ENCODE measurements at regions not wholly inside any gene's neighbourhood (a gene's known extent, or its start where the extent isn't known, plus 50 kb on each side); places are given as distances from the start of the nearest gene placed in this dataset.

GRCh38 chr2:13104723-13105122, 388.0 kb downstream of the TRIB2 start:
- H3K27me3 ChIP-seq = no peaks in the 10 kb centered on the region
- H3K27ac ChIP-seq = no peak overlapping the region
- H3K9me3 ChIP-seq = no peaks in the 10 kb centered on the region
- H3K36me3 ChIP-seq = no peaks in the 10 kb centered on the region
- H3K4me1 ChIP-seq = no peaks in the 10 kb centered on the region
- H3K4me3 ChIP-seq = no peak overlapping the region
- intact Hi-C loops (cut with DNase I; ENCODE audit: low total_unique reads) = no loop called here
- no peak for DNase-seq
- no peak for TF ChIP-seq CTCF (IDR thresholded peaks at IDR 0.05)

GRCh38 chr2:13106302-13106701, 389.6 kb downstream of the TRIB2 start:
- H3K4me3 ChIP-seq = no peak overlapping the region
- no peaks in the 10 kb centered on the region for H3K27me3 ChIP-seq
- H3K9me3 ChIP-seq = no peaks in the 10 kb centered on the region
- H3K36me3 ChIP-seq = no peaks in the 10 kb centered on the region
- no peak for DNase-seq
- H3K4me1 ChIP-seq = no peaks in the 10 kb centered on the region
- intact Hi-C loops (cut with DNase I; ENCODE audit: low total_unique reads) = no loop called here
- TF ChIP-seq CTCF (IDR thresholded peaks at IDR 0.05) = no peak
- no peak overlapping the region for H3K27ac ChIP-seq

- Histone ChIP-seq H3K4me3 (no peak overlapping the region), H3K27me3 (no peaks in the 10 kb centered on the region), H3K4me1 (no peaks in the 10 kb centered on the region), H3K27ac (no peak overlapping the region), H3K9me3 (no peaks in the 10 kb centered on the region), H3K36me3 (no peaks in the 10 kb centered on the region)
- TF ChIP-seq CTCF (IDR thresholded peaks at IDR 0.05) = no peak
- intact Hi-C loops (cut with DNase I; ENCODE audit: low total_unique reads) = no loop called here
- DNase-seq = no peak
Measured at GRCh38 chr2:13109516-13109915, 392.8 kb downstream of the TRIB2 start.

DNA sequence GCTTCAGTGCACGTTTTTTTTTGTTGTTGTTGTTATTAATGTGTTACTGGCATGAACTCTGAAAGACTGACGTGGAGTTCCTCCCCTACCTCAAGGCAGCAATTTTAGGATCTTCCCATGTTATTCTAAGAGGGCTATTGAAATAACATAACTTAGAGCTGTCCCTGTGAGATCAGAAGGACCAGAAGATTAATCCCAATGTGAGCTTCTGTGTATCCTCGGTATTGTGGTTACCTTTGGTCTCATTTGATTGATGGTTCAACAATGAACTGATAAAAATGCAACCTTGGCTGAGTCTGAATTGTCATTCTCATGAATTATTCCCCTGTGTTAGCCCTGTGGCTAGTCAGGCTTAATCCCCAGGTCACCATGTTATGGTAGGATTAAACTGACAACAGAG, 394.1 kb downstream of the TRIB2 start:
- DNase-seq = no peak
- no peaks in the 10 kb centered on the region for H3K9me3 ChIP-seq
- no peak for TF ChIP-seq CTCF (IDR thresholded peaks at IDR 0.05)
- H3K27ac ChIP-seq = no peak overlapping the region
- no peak overlapping the region for H3K4me3 ChIP-seq
- H3K36me3 ChIP-seq = no peaks in the 10 kb centered on the region
- no peaks in the 10 kb centered on the region for H3K27me3 ChIP-seq
- intact Hi-C loops (cut with DNase I; ENCODE audit: low total_unique reads) = no loop called here
- H3K4me1 ChIP-seq = no peaks in the 10 kb centered on the region

GRCh38 chr2:13113002-13113401, 396.3 kb downstream of the TRIB2 start:
- H3K4me3 ChIP-seq = no peak overlapping the region
- H3K36me3 ChIP-seq = no peaks in the 10 kb centered on the region
- no peak overlapping the region for H3K27ac ChIP-seq
- H3K27me3 ChIP-seq = no peaks in the 10 kb centered on the region
- no peaks in the 10 kb centered on the region for H3K4me1 ChIP-seq
- intact Hi-C loops (cut with DNase I; ENCODE audit: low total_unique reads) = no loop called here
- no peak for TF ChIP-seq CTCF (IDR thresholded peaks at IDR 0.05)
- no peaks in the 10 kb centered on the region for H3K9me3 ChIP-seq
- DNase-seq = no peak

- no peaks in the 10 kb centered on the region for H3K36me3 ChIP-seq
- no peaks in the 10 kb centered on the region for H3K4me1 ChIP-seq
- H3K9me3 ChIP-seq = no peaks in the 10 kb centered on the region
- H3K27ac ChIP-seq = no peak overlapping the region
- DNase-seq = no peak
- intact Hi-C loops (cut with DNase I; ENCODE audit: low total_unique reads) = no loop called here
- no peak overlapping the region for H3K4me3 ChIP-seq
- no peak for TF ChIP-seq CTCF (IDR thresholded peaks at IDR 0.05)
- H3K27me3 ChIP-seq = no peaks in the 10 kb centered on the region
Measured at GRCh38 chr2:13114391-13114790, 397.7 kb downstream of the TRIB2 start.

Data from tibial artery (tissue), 4 donors.